Fibroblast of lung (primary cell): ENCODE measurements at regions not wholly inside any gene's neighbourhood (a gene's known extent, or its start where the extent isn't known, plus 50 kb on each side); places are given as distances from the start of the nearest gene placed in this dataset.

Source experiments
- DNase-seq, 2 donors: peaks; one replicate each; pipeline versions ENCODE4 v3.0.0 to v3.0.0-alpha.2; 2010; ENCODE audit warnings: low read depth in 2 of 2
- H2AFZ ChIP-seq: 2 replicates; pipeline ENCODE4 v1.5.1; 2012; ENCODE audit warnings: low read length, control low read depth, inconsistent platforms
- H3K27ac ChIP-seq: 2 replicates; pipeline ENCODE4 v1.5.1; 2011; ENCODE audit warnings: low read length, control low read depth; ENCODE audit not compliant: insufficient read depth
- H3K27me3 ChIP-seq: 2 replicates; pipeline ENCODE4 v1.5.1; 2011; ENCODE audit warnings: mild to moderate bottlenecking, low read length; ENCODE audit not compliant: control insufficient read depth, insufficient read depth
- H3K36me3 ChIP-seq: 2 replicates; pipeline ENCODE4 v1.5.1; 2011; ENCODE audit warnings: low read length; ENCODE audit not compliant: control insufficient read depth, insufficient read depth
- H3K4me1 ChIP-seq: 2 replicates; pipeline ENCODE4 v1.5.1; 2011; ENCODE audit warnings: low read length; ENCODE audit not compliant: control insufficient read depth, insufficient read depth; ENCODE audit errors: extremely low read depth
- H3K4me2 ChIP-seq: 2 replicates; pipeline ENCODE4 v1.5.1; 2011; ENCODE audit warnings: low read length, control low read depth; ENCODE audit not compliant: insufficient read depth; ENCODE audit errors: extremely low read depth
- H3K4me3 ChIP-seq, 4 experiments: fragments of 200-600 bp in 1 of 4; sonication (generic) in 1 of 4; replicated peaks in 1 of 4; 2 replicates each; pipeline ENCODE4 v1.5.1; 2011 to 2016; ENCODE audit warnings: low read length in 4 of 4, low read depth in 3 of 4, mild to moderate bottlenecking in 3 of 4, control low read depth in 2 of 4, inconsistent platforms in 1 of 4, mixed read lengths in 1 of 4; ENCODE audit not compliant: insufficient read depth in 1 of 4; ENCODE audit errors: control extremely low read depth in 1 of 4
- H3K79me2 ChIP-seq: 2 replicates; pipeline ENCODE4 v1.5.1; 2012; ENCODE audit warnings: mild to moderate bottlenecking, low read length, inconsistent platforms; ENCODE audit not compliant: control insufficient read depth, insufficient read depth
- H3K9ac ChIP-seq: 2 replicates; pipeline ENCODE4 v1.5.1; 2011; ENCODE audit warnings: mild to moderate bottlenecking, low read length, control low read depth; ENCODE audit not compliant: insufficient read depth
- H3K9me3 ChIP-seq: 2 replicates; pipeline ENCODE4 v1.5.1; 2012; ENCODE audit warnings: low read depth, low read length; ENCODE audit not compliant: control insufficient read depth, insufficient read depth
- H4K20me1 ChIP-seq: 2 replicates; pipeline ENCODE4 v1.5.1; 2011; ENCODE audit warnings: low read length; ENCODE audit not compliant: control insufficient read depth, insufficient read depth; ENCODE audit errors: extremely low read depth
- CTCF ChIP-seq, 2 donors: IDR thresholded peaks in 1 of 2; conservative IDR thresholded peaks in 1 of 2; 1 replicate in 1 of 2; 2 replicates in 1 of 2; pipeline ENCODE4 v1.5.1; 2011 to 2012; ENCODE audit warnings: low read length in 2 of 2, control low read depth in 1 of 2, inconsistent platforms in 1 of 2, low read depth in 1 of 2, mild to moderate bottlenecking in 1 of 2
- EZH2 ChIP-seq: IDR thresholded peaks from 2 replicates; pipeline ENCODE4 v1.5.1; 2012; ENCODE audit warnings: low read length, control low read depth, mild to moderate bottlenecking; ENCODE audit errors: missing control alignments

- Histone ChIP-seq H3K9ac (no peak overlapping the region), H3K4me3 (no peak overlapping the region), H3K4me1 (peaks cover 14% of the 10 kb centered on the region), H3K27me3 (no peaks in the 10 kb centered on the region), H2AFZ (no peak overlapping the region), H3K79me2 (no peaks in the 10 kb centered on the region), H3K9me3 (no peaks in the 10 kb centered on the region), H3K27ac (peak overlapping the region; percentile 16), H3K4me2 (no peak overlapping the region), H3K36me3 (no peaks in the 10 kb centered on the region), H4K20me1 (no peaks in the 10 kb centered on the region)
- DNase-seq, result no peak
- TF ChIP-seq EZH2 (no peak), CTCF (conservative IDR thresholded peaks at IDR 0.05 in 1 of 2, IDR thresholded peaks at IDR 0.05 in 1 of 2; ENCODE audit: low read depth in 1 of 2, low read length in 2 of 2) (no peak)
Observed at GRCh38 chr4:128455480-128455879, 167.9 kb upstream of the PGRMC2 start.

DNA sequence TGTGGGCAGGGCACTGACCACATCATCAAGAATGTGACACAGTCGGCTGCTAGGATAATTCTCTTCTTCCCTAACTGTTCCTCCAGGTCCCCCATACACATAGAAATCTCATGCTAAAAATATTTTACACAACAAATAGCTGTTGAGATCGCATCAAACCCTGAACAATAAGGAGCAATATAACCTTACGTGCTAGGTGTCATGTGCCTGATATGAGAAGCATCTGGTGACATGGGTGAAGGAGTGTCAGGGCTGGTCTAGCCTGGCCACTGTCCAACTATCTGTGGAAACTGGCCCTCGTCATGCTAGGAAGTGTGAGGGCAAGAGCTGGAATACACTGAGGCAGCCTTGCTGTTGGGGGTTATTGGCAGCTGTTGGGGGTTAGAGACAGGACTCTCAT lies 167.3 kb upstream of the PGRMC2 start:
- Histone ChIP-seq H4K20me1 (no peaks in the 10 kb centered on the region), H3K27ac (peak overlapping the region; percentile 16), H3K36me3 (no peaks in the 10 kb centered on the region), H2AFZ (no peak overlapping the region), H3K27me3 (no peaks in the 10 kb centered on the region), H3K4me1 (peaks cover 14% of the 10 kb centered on the region), H3K4me3 (no peak overlapping the region), H3K4me2 (peak overlapping the region; percentile 51), H3K79me2 (no peaks in the 10 kb centered on the region), H3K9ac (no peak overlapping the region), H3K9me3 (no peaks in the 10 kb centered on the region)
- no peak for DNase-seq
- TF ChIP-seq EZH2 (no peak), CTCF (conservative IDR thresholded peaks at IDR 0.05 in 1 of 2, IDR thresholded peaks at IDR 0.05 in 1 of 2; ENCODE audit: low read depth in 1 of 2, low read length in 2 of 2) (no peak)

- peaks cover 14% of the 10 kb centered on the region for H3K4me1 ChIP-seq
- peak overlapping the region; percentile 16 for H3K27ac ChIP-seq
- no peaks in the 10 kb centered on the region for H3K36me3 ChIP-seq
- H2AFZ ChIP-seq, result no peak overlapping the region
- no peaks in the 10 kb centered on the region for H4K20me1 ChIP-seq
- H3K9ac ChIP-seq, result no peak overlapping the region
- no peaks in the 10 kb centered on the region for H3K27me3 ChIP-seq
- no peak overlapping the region for H3K4me3 ChIP-seq
- DNase-seq, result peak; percentile 92 to 96
- H3K9me3 ChIP-seq, result no peaks in the 10 kb centered on the region
- TF ChIP-seq CTCF (conservative IDR thresholded peaks at IDR 0.05 in 1 of 2, IDR thresholded peaks at IDR 0.05 in 1 of 2; ENCODE audit: low read depth in 1 of 2, low read length in 2 of 2), result peak; percentile 88 to 89
- TF ChIP-seq EZH2, result no peak
- H3K4me2 ChIP-seq, result peak overlapping the region; percentile 51
- no peaks in the 10 kb centered on the region for H3K79me2 ChIP-seq
Observed at GRCh38 chr4:128454281-128454871, 166.8 kb upstream of the PGRMC2 start.
